HepG2 (cell line): ENCODE measurements at regions not wholly inside any gene's neighbourhood (a gene's known extent, or its start where the extent isn't known, plus 50 kb on each side); places are given as distances from the start of the nearest gene placed in this dataset.

ENCODE experiments used
- ATAC-seq: fragments of 200-7000 bp; cut with Tn5 transposase; 3 replicates; pipeline ENCODE4 v1.9.1; 2020; ENCODE audit warnings: mild to moderate bottlenecking, moderate library complexity
- BruUV-seq: library from RNA; stranded (reverse); fragments of 400-500 nt; replicated peaks from 2 replicates; lab custom pipeline; 2021; lab: Mats Ljungman, UMichigan
- CTCF ChIA-PET: fragments of 300-600 bp; formaldehyde crosslinking; extraction: SDS; loops from one replicate; lab custom pipeline; 2021; ENCODE audit warnings: low total read pairs, inconsistent platforms, low intra/inter-chr PET ratio; lab: Yijun Ruan, JAX
- POLR2A ChIA-PET: fragments of 350-600 bp; sonication (Branson Sonifier 250); formaldehyde crosslinking; loops from one replicate; lab custom pipeline; 2020; ENCODE audit warnings: antibody characterized with exemption, inconsistent platforms; lab: Yijun Ruan, JAX
- DNase-seq: peaks from one replicate; pipeline ENCODE4 v3.0.0-alpha.2; 2015; ENCODE audit warnings: low spot score
- FAIRE-seq: peaks from 3 replicates; lab custom pipeline; 2011; peaks lifted over from hg19 to GRCh38; lab: Jason Lieb, UNC
- H2AFZ ChIP-seq: one replicate; pipeline ENCODE4 v1.6.1; 2011; ENCODE audit warnings: low read length, inconsistent platforms
- H3K27ac ChIP-seq: fragments of 300-600 bp; 3 replicates; pipeline ENCODE4 v1.8.0; 2011; ENCODE audit warnings: mixed run types, mild to moderate bottlenecking, mixed read lengths, low read length, inconsistent platforms; ENCODE audit not compliant: insufficient read depth; ENCODE audit errors: extremely low read length
- H3K27me3 ChIP-seq, 2 experiments: fragments of 200-600 bp in 1 of 2; 2 replicates in 1 of 2; 3 replicates in 1 of 2; pipeline versions ENCODE4 v1.6.0 to v1.8.0; 2011; ENCODE audit warnings: low read length in 2 of 2, mild to moderate bottlenecking in 2 of 2, moderate library complexity in 2 of 2, inconsistent platforms in 1 of 2; ENCODE audit not compliant: insufficient read depth in 2 of 2, control insufficient read depth in 1 of 2
- H3K36me3 ChIP-seq, 2 experiments: fragments of 200-600 bp in 1 of 2; replicated peaks in 1 of 2; 2 replicates in 1 of 2; 3 replicates in 1 of 2; pipeline versions ENCODE4 v1.5.1 to v1.8.0; 2011; ENCODE audit warnings: low read length in 2 of 2, inconsistent platforms in 1 of 2; ENCODE audit not compliant: insufficient read depth in 2 of 2, control insufficient read depth in 1 of 2
- H3K4me1 ChIP-seq: 2 replicates; pipeline ENCODE4 v1.5.1; 2012; ENCODE audit warnings: low read length, inconsistent platforms; ENCODE audit not compliant: insufficient read depth
- H3K4me2 ChIP-seq: 2 replicates; pipeline ENCODE4 v1.6.0; 2011; ENCODE audit warnings: low read depth, low read length, inconsistent platforms
- H3K4me3 ChIP-seq, 3 experiments: fragments of 200-600 bp in 1 of 3; sonication (generic), shearing (Covaris generic) in 1 of 3; replicated peaks in 1 of 3; 2 replicates each; pipeline ENCODE4 v1.5.1; 2011 to 2016; ENCODE audit warnings: low read length in 3 of 3, inconsistent platforms in 2 of 3, low read depth in 2 of 3, mild to moderate bottlenecking in 2 of 3, control low read depth in 1 of 3, mixed read lengths in 1 of 3; ENCODE audit not compliant: insufficient read depth in 1 of 3
- H3K79me2 ChIP-seq: one replicate; pipeline ENCODE4 v1.6.1; 2011; ENCODE audit warnings: low read length, inconsistent platforms; ENCODE audit not compliant: insufficient read depth
- H3K9ac ChIP-seq: 2 replicates; pipeline ENCODE4 v1.6.0; 2011; ENCODE audit warnings: mild to moderate bottlenecking, low read depth, low read length, inconsistent platforms; ENCODE audit not compliant: insufficient read depth
- H3K9me3 ChIP-seq: 2 replicates; pipeline ENCODE4 v1.5.1; 2012; ENCODE audit warnings: mild to moderate bottlenecking, low read length
- H4K20me1 ChIP-seq: 2 replicates; pipeline ENCODE4 v1.6.0; 2011; ENCODE audit warnings: inconsistent platforms, mild to moderate bottlenecking, low read length, moderate library complexity; ENCODE audit not compliant: insufficient read depth
- CHD2 ChIP-seq: IDR thresholded peaks from 2 replicates; pipeline ENCODE4 v1.6.1; 2011; ENCODE audit warnings: low read depth, low read length, improper control_type of control experiment
- FOXA3 ChIP-seq: IDR thresholded peaks from 2 replicates; pipeline ENCODE4 v1.6.1; 2016; ENCODE audit warnings: missing genetic modification reagents, missing compliant biosample characterization
- FOXC1 ChIP-seq: sonication (generic); formaldehyde crosslinking; IDR thresholded peaks from 2 replicates; pipeline ENCODE4 v1.8.0; 2022; ENCODE audit warnings: mild to moderate bottlenecking, missing genetic modification reagents, borderline replicate concordance
- HNRNPL ChIP-seq: fragments of 200-400 bp; formaldehyde crosslinking; IDR thresholded peaks from 2 replicates; pipeline ENCODE4 v1.6.1; 2017; ENCODE audit warnings: mild to moderate bottlenecking, low read depth, low read length
- JDP2 ChIP-seq: sonication (generic); formaldehyde crosslinking; IDR thresholded peaks from 2 replicates; pipeline ENCODE4 v1.8.1; 2022; ENCODE audit warnings: missing genetic modification reagents, borderline replicate concordance
- JUNB ChIP-seq: sonication (generic); formaldehyde crosslinking; IDR thresholded peaks from 2 replicates; pipeline ENCODE4 v1.8.0; 2022; ENCODE audit warnings: missing genetic modification reagents, mild to moderate bottlenecking, borderline replicate concordance
- KLF9 ChIP-seq: IDR thresholded peaks from 2 replicates; pipeline ENCODE4 v1.6.1; 2016; ENCODE audit warnings: low read depth
- MTA1 ChIP-seq: sonication (generic); formaldehyde crosslinking; IDR thresholded peaks from 2 replicates; pipeline ENCODE4 v1.4.0; 2020; ENCODE audit warnings: missing genetic modification reagents, mild to moderate bottlenecking, borderline replicate concordance
- PLRG1 ChIP-seq: fragments of 450-650 bp; conservative IDR thresholded peaks from 2 replicates; pipeline ENCODE4 v1.6.1; 2016
- TBL1XR1 ChIP-seq: fragments of 150-350 bp; IDR thresholded peaks from 2 replicates; pipeline ENCODE4 v1.6.1; 2014; ENCODE audit warnings: borderline replicate concordance, low read length; ENCODE audit not compliant: partially characterized antibody
- TOPORS ChIP-seq: sonication (generic); formaldehyde crosslinking; IDR thresholded peaks from 2 replicates; pipeline ENCODE4 v1.8.0; 2023; ENCODE audit warnings: mild to moderate bottlenecking, missing genetic modification reagents
- ZC3H4 ChIP-seq: sonication (generic); formaldehyde crosslinking; IDR thresholded peaks from 2 replicates; pipeline ENCODE4 v1.4.0; 2020; ENCODE audit warnings: missing genetic modification reagents, borderline replicate concordance
- ZMYM3 ChIP-seq: sonication (generic); formaldehyde crosslinking; IDR thresholded peaks from 2 replicates; pipeline ENCODE4 v1.5.1; 2020; ENCODE audit warnings: mild to moderate bottlenecking, missing genetic modification reagents
- ZNF207 ChIP-seq: fragments of 450-650 bp; IDR thresholded peaks from 2 replicates; pipeline ENCODE4 v1.6.1; 2016; ENCODE audit warnings: antibody characterized with exemption, borderline replicate concordance
- ZNF263 ChIP-seq: sonication (generic); formaldehyde crosslinking; IDR thresholded peaks from 2 replicates; pipeline ENCODE4 v1.4.0; 2020; ENCODE audit warnings: missing genetic modification reagents
- ZNF33A ChIP-seq: sonication (generic); formaldehyde crosslinking; IDR thresholded peaks from 2 replicates; pipeline ENCODE4 v1.5.1; 2020; ENCODE audit warnings: missing genetic modification reagents, mild to moderate bottlenecking, moderate library complexity, borderline replicate concordance
- ZNF350 ChIP-seq: sonication (generic); formaldehyde crosslinking; IDR thresholded peaks from 2 replicates; pipeline ENCODE4 v1.4.0; 2020; ENCODE audit warnings: mild to moderate bottlenecking, low read depth, missing genetic modification reagents, borderline replicate concordance
- ZNF577 ChIP-seq: sonication (generic); formaldehyde crosslinking; IDR thresholded peaks from 2 replicates; pipeline ENCODE4 v1.4.0; 2020; ENCODE audit warnings: mild to moderate bottlenecking, low read depth, missing genetic modification reagents, borderline replicate concordance
- ZNF652 ChIP-seq: IDR thresholded peaks from 2 replicates; pipeline ENCODE4 v1.6.1; 2016; ENCODE audit warnings: low read depth, borderline replicate concordance
- WGBS: methylation state at CpG from one replicate; pipeline ENCODE4 v1.1.6; 2017; ENCODE audit warnings: low lambda C conversion rate; 5-methylcytosine and 5-hydroxymethylcytosine counted together
- in situ Hi-C: cut with HindIII; loops from 2 replicates; pipeline ENCODE4 v1.10.0; 2017; ENCODE audit warnings: low pct_unique_long_range_greater_than_20kb; ENCODE audit not compliant: extremely low pct_ligation_motif_present
- intact Hi-C: fragments of 100-400 bp; cut with micrococcal nuclease; formaldehyde crosslinking; loops from one replicate; pipeline ENCODE4 v1.10.0; 2022; ENCODE audit not compliant: unreplicated experiment
- TF ChIP-seq, protein P1 (sequence below): sonication (generic); formaldehyde crosslinking; IDR thresholded peaks from 2 replicates; pipeline ENCODE4 v1.8.0; 2022; ENCODE audit warnings: mild to moderate bottlenecking, missing genetic modification reagents, moderate library complexity
- TF ChIP-seq, protein P2 (sequence below): sonication (generic); formaldehyde crosslinking; IDR thresholded peaks from 2 replicates; pipeline ENCODE4 v1.8.1; 2023; ENCODE audit warnings: mild to moderate bottlenecking, moderate library complexity, missing genetic modification reagents
- TF ChIP-seq, protein P3 (sequence below): sonication (generic); formaldehyde crosslinking; IDR thresholded peaks from 2 replicates; pipeline ENCODE4 v1.4.0; 2020; ENCODE audit warnings: missing genetic modification reagents

DNA sequence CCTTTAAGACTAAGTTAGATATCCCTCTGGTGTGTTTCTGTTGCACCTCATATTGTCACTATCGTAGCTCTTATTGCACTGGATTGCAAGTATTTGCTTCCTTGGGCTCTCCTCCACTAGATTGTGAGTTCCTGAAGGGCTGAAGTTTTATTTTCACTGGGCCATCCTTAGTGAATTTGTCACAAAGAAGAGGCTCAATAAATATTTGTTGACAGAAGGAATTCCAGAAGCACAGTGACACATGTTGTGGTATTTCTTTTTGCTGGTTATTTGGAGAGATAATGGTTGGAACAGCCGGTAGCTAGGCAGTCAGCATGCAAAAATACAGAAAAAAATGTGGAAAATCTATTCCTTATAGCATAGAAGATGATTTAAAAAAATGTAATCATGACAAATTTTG lies 129.9 kb upstream of the ZRANB2 start:
- Histone ChIP-seq H3K9me3 (peaks cover 87% of the 10 kb centered on the region), H3K27ac (no peak overlapping the region), H3K4me1 (no peaks in the 10 kb centered on the region), H3K79me2 (no peaks in the 10 kb centered on the region), H3K4me3 (no peak overlapping the region), H4K20me1 (no peaks in the 10 kb centered on the region), H3K27me3 (no peaks in the 10 kb centered on the region), H3K36me3 (no peaks in the 10 kb centered on the region), H3K4me2 (no peak overlapping the region), H3K9ac (no peak overlapping the region), H2AFZ (no peak overlapping the region)
- intact Hi-C loops, result no loop called here
- in situ Hi-C loops, result no loop called here
- POLR2A ChIA-PET, result no interaction called here
- CTCF ChIA-PET, result no interaction called here
- 0% methylated on average over 2 of the region's 2 CpGs for WGBS
- FAIRE-seq (no peak), ATAC-seq (no peak), DNase-seq (no peak)
- TF ChIP-seq ZNF652 (CRISPR knock-in tag), result no peak
- no peak for TF ChIP-seq MTA1
- TF ChIP-seq JDP2 (CRISPR knock-in tag), result no peak
- no peak for TF ChIP-seq FOXC1 (CRISPR knock-in tag)
- no peak for TF ChIP-seq TBL1XR1
- TF ChIP-seq TOPORS (CRISPR knock-in tag), result no peak
- no peak for TF ChIP-seq ZNF207
- TF ChIP-seq PLRG1, result no peak
- no peak for TF ChIP-seq ZC3H4 (CRISPR knock-in tag)
- no peak for TF ChIP-seq ZNF577 (CRISPR knock-in tag)
- TF ChIP-seq CHD2, result no peak
- no peak for TF ChIP-seq ZMYM3 (CRISPR knock-in tag)
- BruUV-seq, result no TSS peak

DNA sequence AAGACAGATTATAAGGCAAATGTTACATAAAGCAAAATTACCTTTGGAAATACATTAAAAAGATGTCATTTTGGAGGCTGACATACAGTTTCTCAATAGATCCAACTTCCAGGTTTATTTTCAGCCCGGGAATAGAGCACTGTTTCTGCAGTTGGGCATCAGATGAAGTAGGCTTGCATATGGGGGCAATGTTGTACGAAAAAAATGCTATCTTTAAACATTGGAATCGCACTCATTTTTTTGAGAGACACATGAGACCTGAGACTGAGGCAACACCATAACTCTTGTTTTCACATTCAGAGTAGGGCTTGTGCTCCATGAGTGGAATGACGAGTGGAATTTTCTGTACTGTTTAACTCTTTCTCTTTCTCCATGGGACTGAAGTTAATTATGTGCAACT lies 122.4 kb upstream of the ZRANB2 start:
- Histone ChIP-seq H3K27me3 (no peaks in the 10 kb centered on the region), H3K27ac (no peak overlapping the region), H3K9me3 (peaks cover 41% of the 10 kb centered on the region), H3K36me3 (no peaks in the 10 kb centered on the region), H3K4me1 (no peaks in the 10 kb centered on the region), H3K9ac (no peak overlapping the region), H4K20me1 (no peaks in the 10 kb centered on the region), H3K79me2 (no peaks in the 10 kb centered on the region), H2AFZ (no peak overlapping the region), H3K4me3 (no peak overlapping the region), H3K4me2 (no peak overlapping the region)
- FAIRE-seq, result no peak
- ChIA-PET CTCF (no interaction called here), POLR2A (no interaction called here)
- 3% methylated on average over 4 of the region's 4 CpGs for WGBS
- intact Hi-C loops (no loop called here), in situ Hi-C loops (no loop called here)
- no peak for DNase-seq
- no TSS peak for BruUV-seq
- no peak for ATAC-seq
- TF ChIP-seq HNRNPL, result no peak
- TF ChIP-seq ZNF350 (CRISPR knock-in tag), result no peak
- no peak for TF ChIP-seq KLF9 (CRISPR knock-in tag)
- TF ChIP-seq, protein P1, sequence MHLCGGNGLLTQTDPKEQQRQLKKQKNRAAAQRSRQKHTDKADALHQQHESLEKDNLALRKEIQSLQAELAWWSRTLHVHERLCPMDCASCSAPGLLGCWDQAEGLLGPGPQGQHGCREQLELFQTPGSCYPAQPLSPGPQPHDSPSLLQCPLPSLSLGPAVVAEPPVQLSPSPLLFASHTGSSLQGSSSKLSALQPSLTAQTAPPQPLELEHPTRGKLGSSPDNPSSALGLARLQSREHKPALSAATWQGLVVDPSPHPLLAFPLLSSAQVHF (CRISPR knock-in tag), result no peak
- TF ChIP-seq, protein P2, sequence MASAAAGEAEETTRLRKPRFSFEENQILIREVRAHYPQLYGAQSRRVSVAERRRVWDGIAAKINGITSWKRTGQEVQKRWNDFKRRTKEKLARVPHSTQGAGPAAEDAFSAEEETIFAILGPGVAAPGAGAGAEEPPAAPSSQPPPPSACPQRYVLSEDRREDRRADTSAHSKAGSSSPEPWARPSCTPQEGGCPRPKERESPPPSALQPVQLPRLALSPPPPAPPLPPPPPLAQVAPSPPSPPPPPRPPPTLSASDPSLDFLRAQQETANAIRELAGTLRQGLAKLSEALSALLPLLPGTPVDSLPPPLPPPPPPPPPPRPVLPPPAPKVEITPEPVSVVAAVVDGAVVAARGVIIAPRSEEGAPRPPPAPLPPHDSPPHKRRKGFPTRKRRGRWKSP (CRISPR knock-in tag), result no peak
- no peak for TF ChIP-seq FOXA3 (CRISPR knock-in tag)
- TF ChIP-seq, protein P3, sequence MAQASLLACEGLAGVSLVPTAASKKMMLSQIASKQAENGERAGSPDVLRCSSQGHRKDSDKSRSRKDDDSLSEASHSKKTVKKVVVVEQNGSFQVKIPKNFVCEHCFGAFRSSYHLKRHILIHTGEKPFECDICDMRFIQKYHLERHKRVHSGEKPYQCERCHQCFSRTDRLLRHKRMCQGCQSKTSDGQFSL (CRISPR knock-in tag), result no peak
- no peak for TF ChIP-seq JUNB (CRISPR knock-in tag)
- no peak for TF ChIP-seq ZNF33A (CRISPR knock-in tag)
- TF ChIP-seq ZNF263 (CRISPR knock-in tag), result no peak
